Nephron (organoid): ENCODE measurements at regions not wholly inside any gene's neighbourhood (a gene's known extent, or its start where the extent isn't known, plus 50 kb on each side); places are given as distances from the start of the nearest gene placed in this dataset.
A peak's percentile ranks its signal among the peaks of the same experiment; 100 is the strongest.

Experiments
- H3K27ac Mint-ChIP-seq, 3 experiments: 2 replicates each; pipeline ENCODE4 v1.8.0; 2020; ENCODE audit warnings: mixed read lengths in 3 of 3, mild to moderate bottlenecking in 2 of 3, moderate library complexity in 1 of 3
- H3K27me3 Mint-ChIP-seq: 2 replicates; pipeline ENCODE4 v1.8.0; 2021; ENCODE audit warnings: low read depth, mild to moderate bottlenecking, moderate library complexity, mixed read lengths
- H3K36me3 Mint-ChIP-seq: 2 replicates; pipeline ENCODE4 v1.8.0; 2020; ENCODE audit warnings: low read depth, mixed read lengths
- H3K4me1 Mint-ChIP-seq: 2 replicates; pipeline ENCODE4 v1.8.0; 2020; ENCODE audit warnings: mixed read lengths
- H3K4me3 Mint-ChIP-seq, 3 experiments: 2 replicates each; pipeline ENCODE4 v1.8.0; 2020; ENCODE audit warnings: mild to moderate bottlenecking in 3 of 3, mixed read lengths in 3 of 3, moderate library complexity in 2 of 3
- H3K9me3 Mint-ChIP-seq: 2 replicates; pipeline ENCODE4 v1.8.0; 2020; ENCODE audit warnings: mixed read lengths
- TF ChIP-seq, protein P1 (sequence below), 3 experiments: fragments of 200-600 bp; sonication (generic); IDR thresholded peaks; one replicate each; pipeline ENCODE4 v1.5.0; 2021; ENCODE audit warnings: antibody characterized with exemption in 3 of 3; ENCODE audit not compliant: unreplicated experiment in 3 of 3

DNA sequence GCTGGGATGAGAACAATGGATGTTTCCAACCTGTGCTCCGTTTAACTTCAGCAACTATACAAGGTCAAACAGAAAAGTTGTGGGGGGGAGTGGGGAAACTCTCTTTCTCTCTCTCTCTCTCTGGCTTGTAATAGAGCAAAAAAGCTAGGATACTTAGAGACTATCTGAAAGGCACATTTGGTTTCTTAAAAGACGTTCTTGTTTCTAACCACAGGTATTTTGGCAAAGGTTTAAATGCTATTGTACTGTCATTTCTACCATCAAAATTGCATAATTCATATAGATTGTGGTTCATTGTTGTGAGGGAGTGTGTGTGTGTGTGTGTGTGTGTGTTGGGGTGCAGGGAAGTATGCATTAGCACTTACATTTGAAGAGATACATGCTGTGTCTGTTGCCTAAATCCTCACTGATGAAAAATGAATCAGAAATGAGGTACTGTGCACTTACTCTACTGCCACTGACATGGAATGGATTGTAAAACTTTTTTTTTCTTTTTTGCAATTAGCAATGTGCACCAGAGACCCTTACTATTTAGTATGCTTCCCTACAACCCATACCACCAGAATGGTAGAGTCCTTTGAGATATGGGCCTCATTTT, 841.0 kb upstream of the PIK3C3 start:
- H3K36me3 Mint-ChIP-seq: peaks cover 5% of the 10 kb centered on the region
- H3K27ac Mint-ChIP-seq: no peak overlapping the region
- H3K4me1 Mint-ChIP-seq: no peaks in the 10 kb centered on the region
- H3K9me3 Mint-ChIP-seq: peaks cover 22% of the 10 kb centered on the region
- no peaks in the 10 kb centered on the region for H3K27me3 Mint-ChIP-seq
- TF ChIP-seq, protein P1, sequence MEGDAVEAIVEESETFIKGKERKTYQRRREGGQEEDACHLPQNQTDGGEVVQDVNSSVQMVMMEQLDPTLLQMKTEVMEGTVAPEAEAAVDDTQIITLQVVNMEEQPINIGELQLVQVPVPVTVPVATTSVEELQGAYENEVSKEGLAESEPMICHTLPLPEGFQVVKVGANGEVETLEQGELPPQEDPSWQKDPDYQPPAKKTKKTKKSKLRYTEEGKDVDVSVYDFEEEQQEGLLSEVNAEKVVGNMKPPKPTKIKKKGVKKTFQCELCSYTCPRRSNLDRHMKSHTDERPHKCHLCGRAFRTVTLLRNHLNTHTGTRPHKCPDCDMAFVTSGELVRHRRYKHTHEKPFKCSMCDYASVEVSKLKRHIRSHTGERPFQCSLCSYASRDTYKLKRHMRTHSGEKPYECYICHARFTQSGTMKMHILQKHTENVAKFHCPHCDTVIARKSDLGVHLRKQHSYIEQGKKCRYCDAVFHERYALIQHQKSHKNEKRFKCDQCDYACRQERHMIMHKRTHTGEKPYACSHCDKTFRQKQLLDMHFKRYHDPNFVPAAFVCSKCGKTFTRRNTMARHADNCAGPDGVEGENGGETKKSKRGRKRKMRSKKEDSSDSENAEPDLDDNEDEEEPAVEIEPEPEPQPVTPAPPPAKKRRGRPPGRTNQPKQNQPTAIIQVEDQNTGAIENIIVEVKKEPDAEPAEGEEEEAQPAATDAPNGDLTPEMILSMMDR (IDR thresholded peaks at IDR 0.05; ENCODE audit: unreplicated experiment in 3 of 3): no peak
- no peak overlapping the region for H3K4me3 Mint-ChIP-seq

DNA sequence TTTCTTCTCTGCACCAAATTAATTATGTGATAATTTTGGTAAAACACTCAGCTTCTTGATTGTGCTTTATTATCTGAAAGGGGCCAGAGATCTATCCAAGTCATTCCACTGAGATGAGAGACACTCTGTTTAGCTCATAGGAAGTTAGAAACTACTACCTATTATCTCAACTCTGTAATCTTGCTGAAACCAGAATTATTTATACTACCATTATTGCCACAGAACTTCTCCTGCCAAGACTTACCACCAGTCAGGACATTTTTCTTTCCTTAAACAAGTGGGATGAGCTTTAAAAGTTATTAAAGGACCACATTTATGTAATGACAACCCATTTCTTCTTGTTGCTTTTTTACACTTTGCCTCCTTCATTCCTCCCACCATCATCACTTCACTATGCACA, 855.6 kb upstream of the PIK3C3 start:
- Mint-ChIP-seq H3K9me3 (peaks cover 5% of the 10 kb centered on the region), H3K4me3 (no peak overlapping the region), H3K36me3 (no peaks in the 10 kb centered on the region), H3K27ac (no peak overlapping the region), H3K27me3 (no peaks in the 10 kb centered on the region), H3K4me1 (peaks cover 5% of the 10 kb centered on the region)
- TF ChIP-seq, protein P1 (IDR thresholded peaks at IDR 0.05; ENCODE audit: unreplicated experiment in 3 of 3): no peak

DNA sequence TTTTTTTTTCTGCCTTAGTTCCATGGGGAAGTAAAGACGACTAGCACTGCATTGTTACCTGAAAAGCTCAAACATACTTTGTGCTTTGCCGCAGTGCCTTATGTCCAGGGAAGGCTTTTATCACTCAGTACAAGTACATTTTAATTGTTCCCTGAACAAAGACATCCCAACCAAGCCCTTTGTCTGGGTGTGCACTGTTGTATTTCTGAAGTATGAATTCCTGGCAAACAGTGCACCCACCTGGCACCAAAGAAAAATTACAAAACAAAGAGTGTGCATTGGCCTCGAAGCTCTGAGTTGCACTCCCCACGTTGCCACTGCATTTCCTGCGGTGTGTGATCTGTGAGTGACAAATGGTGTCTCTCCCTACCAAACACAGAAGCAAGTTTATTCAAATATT, 858.5 kb upstream of the PIK3C3 start:
- H3K36me3 Mint-ChIP-seq: no peaks in the 10 kb centered on the region

DNA sequence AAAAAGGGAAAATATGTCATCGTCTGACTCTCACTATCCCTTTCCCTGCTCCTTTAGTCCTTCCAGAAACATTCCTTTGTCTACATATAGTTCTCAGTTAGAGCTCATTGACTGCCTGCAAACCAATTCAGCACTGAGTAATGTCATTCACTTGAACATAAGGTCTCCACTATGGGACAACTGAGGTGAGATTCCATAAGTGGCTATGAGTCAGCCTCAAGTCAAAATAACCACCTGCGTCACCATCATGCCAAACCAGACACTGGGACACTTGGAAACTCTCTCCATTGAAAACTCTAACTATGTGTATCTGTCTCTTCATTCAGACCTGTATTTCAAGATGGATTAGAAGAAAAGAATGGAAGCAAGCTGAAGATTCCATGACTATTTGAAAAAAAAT, 878.0 kb upstream of the PIK3C3 start:
- H3K4me1 Mint-ChIP-seq: no peaks in the 10 kb centered on the region
- no peak overlapping the region for H3K27ac Mint-ChIP-seq
- no peaks in the 10 kb centered on the region for H3K27me3 Mint-ChIP-seq
- TF ChIP-seq, protein P1 (IDR thresholded peaks at IDR 0.05; ENCODE audit: unreplicated experiment in 3 of 3): no peak
- no peaks in the 10 kb centered on the region for H3K9me3 Mint-ChIP-seq
- H3K4me3 Mint-ChIP-seq: no peak overlapping the region
- no peaks in the 10 kb centered on the region for H3K36me3 Mint-ChIP-seq

More for the DNA sequence above, 858.5 kb upstream of the PIK3C3 start:
- H3K4me3 Mint-ChIP-seq: no peak overlapping the region
- peaks cover 5% of the 10 kb centered on the region for H3K9me3 Mint-ChIP-seq
- H3K27ac Mint-ChIP-seq: peak overlapping the region in 1 of 3 experiments; percentile 28
- TF ChIP-seq, protein P1 (IDR thresholded peaks at IDR 0.05; ENCODE audit: unreplicated experiment in 3 of 3): peak in 1 of 3 experiments; percentile 32
- H3K4me1 Mint-ChIP-seq: peaks cover 5% of the 10 kb centered on the region
- H3K27me3 Mint-ChIP-seq: no peaks in the 10 kb centered on the region

DNA sequence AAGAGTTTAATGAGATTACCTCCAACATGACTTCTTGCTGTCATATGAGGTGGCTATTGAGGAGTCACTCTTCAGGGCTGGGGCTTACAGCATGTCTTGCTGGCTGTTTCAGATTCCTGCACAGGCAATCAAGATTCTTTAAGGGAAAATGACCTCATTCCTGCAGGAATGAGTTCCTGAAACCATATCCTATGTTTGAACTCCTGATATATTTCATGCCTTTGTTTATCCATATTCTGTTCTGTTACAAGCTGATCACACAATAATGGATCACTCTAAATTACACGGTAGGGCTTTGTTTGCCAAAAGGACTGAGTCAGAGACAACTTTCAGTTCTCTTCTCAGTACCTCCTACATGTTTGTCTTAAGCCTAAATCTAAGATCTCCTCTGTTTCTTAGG, 879.8 kb upstream of the PIK3C3 start:
- H3K27me3 Mint-ChIP-seq: no peaks in the 10 kb centered on the region
- H3K9me3 Mint-ChIP-seq: no peaks in the 10 kb centered on the region
- TF ChIP-seq, protein P1 (IDR thresholded peaks at IDR 0.05; ENCODE audit: unreplicated experiment in 3 of 3): no peak
- H3K36me3 Mint-ChIP-seq: no peaks in the 10 kb centered on the region
- no peak overlapping the region for H3K4me3 Mint-ChIP-seq
- no peaks in the 10 kb centered on the region for H3K4me1 Mint-ChIP-seq
- H3K27ac Mint-ChIP-seq: no peak overlapping the region

DNA sequence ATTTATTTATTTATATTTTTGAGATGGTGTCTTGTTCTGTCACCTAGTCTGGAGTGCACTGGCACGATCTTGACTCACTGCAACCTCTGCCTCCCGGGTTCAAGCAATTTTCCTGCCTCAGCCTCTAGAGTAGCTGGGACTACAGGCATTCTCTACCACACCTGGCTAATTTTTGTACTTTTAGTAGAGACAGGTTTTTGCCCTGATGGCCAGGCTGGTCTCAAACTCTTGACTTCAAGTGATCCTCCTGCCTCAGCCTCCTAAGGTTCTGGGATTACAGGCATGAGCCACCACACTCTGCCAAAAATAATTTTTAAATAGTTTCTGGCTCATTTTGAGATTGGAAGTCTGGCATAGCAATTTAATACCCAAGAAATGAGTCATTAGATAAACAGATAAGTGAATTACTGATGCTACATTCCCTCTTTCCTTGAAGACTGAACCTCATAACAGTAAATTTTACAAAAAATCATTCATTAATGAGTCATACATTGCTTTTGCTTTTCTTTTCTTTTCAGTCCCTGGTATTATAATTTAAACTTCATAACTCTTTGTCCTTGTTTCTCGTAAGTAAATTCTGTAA, 881.6 kb upstream of the PIK3C3 start:
- H3K9me3 Mint-ChIP-seq: no peaks in the 10 kb centered on the region
- TF ChIP-seq, protein P1 (IDR thresholded peaks at IDR 0.05; ENCODE audit: unreplicated experiment in 3 of 3): no peak
- peaks cover 5% of the 10 kb centered on the region for H3K4me1 Mint-ChIP-seq
- H3K36me3 Mint-ChIP-seq: no peaks in the 10 kb centered on the region
- no peak overlapping the region for H3K4me3 Mint-ChIP-seq
- H3K27me3 Mint-ChIP-seq: no peaks in the 10 kb centered on the region
- H3K27ac Mint-ChIP-seq: no peak overlapping the region
